ENCODE measurements at regions not wholly inside any gene's neighbourhood (a gene's known extent, or its start where the extent isn't known, plus 50 kb on each side); places are given as distances from the start of the nearest gene placed in this dataset.

DNA sequence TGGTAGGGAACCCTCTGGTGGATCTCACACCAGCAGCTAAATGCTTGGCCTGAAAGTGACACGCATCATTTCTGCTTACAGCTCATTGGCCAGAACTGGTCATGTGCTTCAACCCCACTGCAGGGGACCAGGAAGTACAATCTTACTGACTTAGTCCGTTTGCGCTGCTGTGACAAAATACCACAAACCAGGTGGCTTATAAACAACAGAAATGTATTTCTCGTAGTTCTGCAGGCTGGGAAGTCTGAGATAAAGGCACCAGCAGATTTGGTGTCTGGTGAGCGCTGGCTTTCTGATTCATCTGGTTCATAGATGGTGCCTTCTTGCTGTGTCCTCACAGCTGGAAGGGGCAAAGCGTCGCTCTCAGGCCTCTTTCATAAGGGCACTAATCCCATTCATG lies 77.4 kb upstream of the SELENOK start:
- Histone ChIP-seq H3K27me3 (ENCODE audit: low read depth) (no peaks in the 10 kb centered on the region), H3K4me1 (no peaks in the 10 kb centered on the region), H3K36me3 (replicated peaks) (no peaks in the 10 kb centered on the region), H3K9me3 (no peaks in the 10 kb centered on the region; the same call in 1 of the 2 replicates), H3K4me3 (no peak overlapping the region)
- in situ Hi-C loops (cut with MboI; ENCODE audit: low sequenced_read_pairs) = no loop called here
- DNase-seq (ENCODE audit: low spot score in 2 of 2) = no peak

GRCh38 chr3:53965291-53965690 lies 73.6 kb upstream of the SELENOK start:
- no peaks in the 10 kb centered on the region for H3K4me1 ChIP-seq
- H3K27me3 ChIP-seq (ENCODE audit: low read depth) = no peaks in the 10 kb centered on the region
- H3K36me3 ChIP-seq (replicated peaks) = no peaks in the 10 kb centered on the region
- no peak for DNase-seq (ENCODE audit: low spot score in 2 of 2)
- H3K9me3 ChIP-seq = no peaks in the 10 kb centered on the region; the same call in 1 of the 2 replicates
- no peak overlapping the region for H3K4me3 ChIP-seq
- in situ Hi-C loops (cut with MboI; ENCODE audit: low sequenced_read_pairs) = no loop called here

GRCh38 chr3:53957831-53958230 lies 66.2 kb upstream of the SELENOK start:
- H3K27me3 ChIP-seq (ENCODE audit: low read depth) = no peaks in the 10 kb centered on the region
- DNase-seq (ENCODE audit: low spot score in 2 of 2) = no peak
- H3K4me1 ChIP-seq = no peaks in the 10 kb centered on the region
- H3K9me3 ChIP-seq = no peaks in the 10 kb centered on the region
- in situ Hi-C loops (cut with MboI; ENCODE audit: low sequenced_read_pairs) = no loop called here
- no peak overlapping the region for H3K4me3 ChIP-seq
- H3K36me3 ChIP-seq (replicated peaks) = no peaks in the 10 kb centered on the region

DNA sequence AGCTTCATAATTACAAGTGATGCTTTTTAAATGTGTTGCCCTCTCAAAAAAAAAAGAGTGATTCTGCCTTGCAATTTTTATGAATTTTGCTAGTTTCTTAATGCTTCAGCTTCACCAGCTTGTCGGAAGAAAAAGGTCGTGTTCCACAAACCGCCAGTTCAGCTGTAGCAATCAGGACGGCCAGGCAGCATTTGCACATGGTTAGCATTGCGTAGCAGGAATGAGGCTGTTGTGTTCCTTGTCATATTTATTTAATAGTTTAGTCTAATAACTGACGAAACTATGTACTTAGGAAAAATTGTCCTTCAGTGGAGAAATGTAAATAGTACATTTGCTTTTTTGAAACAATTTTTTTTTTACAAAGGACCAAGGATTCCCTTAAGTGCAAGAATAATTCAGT lies 64.9 kb upstream of the SELENOK start:
- no peaks in the 10 kb centered on the region for H3K4me1 ChIP-seq

DNA sequence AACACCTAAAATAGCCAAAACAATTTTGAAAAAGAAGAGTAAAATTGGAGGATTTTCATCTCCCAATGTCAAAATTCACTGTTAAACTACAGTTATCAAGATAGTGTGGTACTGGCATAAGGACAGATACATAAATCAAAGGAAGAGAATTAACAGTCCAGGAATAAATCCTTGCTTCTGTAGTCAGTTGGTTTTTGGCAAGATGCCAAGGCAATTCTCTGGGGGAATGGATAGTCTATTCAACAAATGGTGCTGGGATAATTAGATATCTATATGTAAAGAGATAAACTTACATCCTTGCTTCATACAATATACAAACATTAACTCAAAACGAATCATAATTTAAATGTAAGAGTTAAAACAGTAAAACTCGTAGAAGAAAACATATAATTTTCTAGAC lies 57.9 kb upstream of the SELENOK start:
- in situ Hi-C loops (cut with MboI; ENCODE audit: low sequenced_read_pairs) = loop anchor here (25.0 kb wide), 2 partner anchors 413 to 888 kb away; no protein-coding TSS in a partner anchor
- no peak overlapping the region for H3K4me3 ChIP-seq
- H3K4me1 ChIP-seq = no peaks in the 10 kb centered on the region
- peak; percentile 15 to 68 for DNase-seq (ENCODE audit: low spot score in 2 of 2)
- H3K27me3 ChIP-seq (ENCODE audit: low read depth) = no peaks in the 10 kb centered on the region
- H3K36me3 ChIP-seq (replicated peaks) = no peaks in the 10 kb centered on the region
- peaks cover 8% of the 10 kb centered on the region for H3K9me3 ChIP-seq

More for the DNA sequence above, 64.9 kb upstream of the SELENOK start:
- H3K9me3 ChIP-seq = no peaks in the 10 kb centered on the region
- no peaks in the 10 kb centered on the region for H3K36me3 ChIP-seq (replicated peaks)
- H3K27me3 ChIP-seq (ENCODE audit: low read depth) = no peaks in the 10 kb centered on the region
- in situ Hi-C loops (cut with MboI; ENCODE audit: low sequenced_read_pairs) = no loop called here
- H3K4me3 ChIP-seq = no peak overlapping the region
- DNase-seq (ENCODE audit: low spot score in 2 of 2) = no peak

DNA sequence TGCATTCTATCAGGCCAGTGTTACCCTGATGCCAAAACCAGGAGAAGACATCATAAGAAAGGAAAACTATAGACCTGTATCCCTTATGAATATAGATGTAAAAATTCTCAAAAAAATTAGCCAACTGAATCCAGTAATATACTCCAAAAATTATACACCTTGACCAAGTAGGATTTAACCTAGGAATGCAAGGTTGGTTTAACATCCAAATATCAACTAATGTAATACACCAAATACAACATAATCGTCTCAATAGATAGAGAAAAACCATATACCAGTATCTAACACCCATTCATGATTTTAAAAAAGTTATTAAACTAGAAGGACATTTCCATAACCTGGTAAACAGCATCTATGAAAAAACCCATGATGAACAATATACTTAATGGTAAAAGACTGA lies 56.5 kb upstream of the SELENOK start:
- no peaks in the 10 kb centered on the region for H3K36me3 ChIP-seq (replicated peaks)
- H3K9me3 ChIP-seq = peaks cover 8% of the 10 kb centered on the region
- in situ Hi-C loops (cut with MboI; ENCODE audit: low sequenced_read_pairs) = loop anchor here (25.0 kb wide), 2 partner anchors 414 to 889 kb away; no protein-coding TSS in a partner anchor
- H3K27me3 ChIP-seq (ENCODE audit: low read depth) = no peaks in the 10 kb centered on the region
- DNase-seq (ENCODE audit: low spot score in 2 of 2) = no peak
- H3K4me3 ChIP-seq = no peak overlapping the region
- no peaks in the 10 kb centered on the region for H3K4me1 ChIP-seq

DNA sequence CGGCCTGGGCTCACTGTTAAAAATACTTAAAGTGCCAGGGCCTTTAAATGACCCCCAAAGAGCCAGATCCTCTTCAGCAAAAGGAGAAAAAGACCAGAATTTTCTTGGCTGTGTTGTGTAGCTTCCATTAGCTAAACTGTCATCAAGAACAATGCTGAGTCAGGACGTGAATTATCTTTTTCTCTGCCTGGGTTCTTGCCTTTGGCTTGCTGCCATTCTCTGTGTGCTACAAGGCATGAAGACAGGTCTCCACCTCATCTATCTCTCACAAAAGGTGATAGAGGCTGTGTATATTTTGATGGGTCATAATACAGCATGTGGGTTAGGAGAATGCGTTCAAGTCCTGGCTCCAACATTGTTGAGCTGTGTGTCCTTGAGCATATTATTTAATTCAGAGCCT lies 52.4 kb upstream of the SELENOK start:
- Histone ChIP-seq H3K4me3 (no peak overlapping the region), H3K4me1 (no peaks in the 10 kb centered on the region), H3K9me3 (peaks cover 8% of the 10 kb centered on the region), H3K27me3 (ENCODE audit: low read depth) (no peaks in the 10 kb centered on the region), H3K36me3 (replicated peaks) (no peaks in the 10 kb centered on the region)
- in situ Hi-C loops (cut with MboI; ENCODE audit: low sequenced_read_pairs) = loop anchor here (25.0 kb wide), 2 partner anchors 418 to 893 kb away; no protein-coding TSS in a partner anchor
- DNase-seq (ENCODE audit: low spot score in 2 of 2) = no peak

DNA sequence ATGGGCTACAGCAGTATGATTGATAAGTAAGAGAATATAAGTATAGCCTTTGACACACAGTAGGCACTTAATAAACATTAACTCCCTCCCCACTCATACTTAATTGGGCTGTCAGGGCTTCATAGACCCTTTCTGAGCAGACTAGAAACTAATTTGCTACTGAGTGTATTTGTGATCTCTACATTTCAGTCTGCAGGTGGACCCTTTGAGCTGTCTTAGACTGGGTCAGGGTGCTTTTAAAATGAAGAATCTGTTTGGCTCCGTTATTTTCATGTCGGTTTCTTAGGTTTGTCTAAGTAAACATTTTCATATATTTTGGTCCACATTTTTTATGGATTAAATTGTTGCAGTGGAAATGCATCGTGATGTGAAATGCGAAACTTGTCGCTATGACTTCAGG lies 50.3 kb upstream of the SELENOK start:
- peak in 1 of 2 experiments; percentile 16 for DNase-seq (ENCODE audit: low spot score in 2 of 2)
- Histone ChIP-seq H3K9me3 (peaks cover 3% of the 10 kb centered on the region; the same call in 1 of the 2 replicates), H3K27me3 (ENCODE audit: low read depth) (no peaks in the 10 kb centered on the region), H3K4me1 (no peaks in the 10 kb centered on the region), H3K36me3 (replicated peaks) (no peaks in the 10 kb centered on the region), H3K4me3 (no peak overlapping the region)
- in situ Hi-C loops (cut with MboI; ENCODE audit: low sequenced_read_pairs) = loop anchor here (25.0 kb wide), 2 partner anchors 420 to 895 kb away; no protein-coding TSS in a partner anchor

Data from HAP-1 (cell line).